K562 (cell line): ENCODE measurements at regions not wholly inside any gene's neighbourhood (a gene's known extent, or its start where the extent isn't known, plus 50 kb on each side); places are given as distances from the start of the nearest gene placed in this dataset.

Experiments used
- ATAC-seq: fragments of 200-7000 bp; cut with Tn5 transposase; 3 replicates; pipeline ENCODE4 v1.9.1; 2020; ENCODE audit warnings: moderate library complexity
- BruUV-seq: library from RNA; stranded (reverse); fragments of 400-500 nt; replicated peaks from 2 replicates; lab custom pipeline; 2021; lab: Mats Ljungman, UMichigan
- CTCF ChIA-PET: fragments of 300-600 bp; formaldehyde crosslinking; extraction: SDS; loops from one replicate; lab custom pipeline; 2021; ENCODE audit warnings: low intra/inter-chr PET ratio; lab: Yijun Ruan, JAX
- POLR2A ChIA-PET: fragments of 300-600, 350-650 bp; sonication (Branson Sonifier 250); formaldehyde crosslinking; extraction: SDS; loops from one replicate; lab custom pipeline; 2021; ENCODE audit warnings: antibody characterized with exemption, inconsistent platforms; lab: Yijun Ruan, JAX
- DNase-seq, 4 experiments: peaks; one replicate each; pipeline versions ENCODE4 v3.0.0 to v3.0.0-alpha.2; 2011 to 2018; ENCODE audit warnings: low spot score in 3 of 4, mixed read lengths in 3 of 4; ENCODE audit errors: extremely low read depth in 1 of 4
- FAIRE-seq: peaks from 2 replicates; lab custom pipeline; 2011; peaks lifted over from hg19 to GRCh38; lab: Jason Lieb, UNC
- H2AFZ ChIP-seq: 2 replicates; pipeline ENCODE4 v1.6.0; 2011; ENCODE audit warnings: low read depth, low read length, control low read depth, inconsistent platforms
- H3K27ac ChIP-seq: fragments of 200-600 bp; 3 replicates; pipeline ENCODE4 v1.8.0; 2011; ENCODE audit warnings: low read depth, mild to moderate bottlenecking, control low read depth, inconsistent platforms, low read length, moderate library complexity, mixed read lengths; ENCODE audit errors: extremely low read depth
- H3K27me3 ChIP-seq, 2 experiments: fragments of 300-600 bp in 1 of 2; 2 replicates in 1 of 2; 3 replicates in 1 of 2; pipeline versions ENCODE4 v1.6.0 to v1.8.0; 2011; ENCODE audit warnings: inconsistent platforms in 2 of 2, low read length in 2 of 2, mild to moderate bottlenecking in 1 of 2, mixed read lengths in 1 of 2, moderate library complexity in 1 of 2; ENCODE audit not compliant: control insufficient read depth in 2 of 2, insufficient read depth in 2 of 2
- H3K36me3 ChIP-seq: fragments of 300-600 bp; 3 replicates; pipeline ENCODE4 v1.8.0; 2011; ENCODE audit warnings: mild to moderate bottlenecking, low read length, inconsistent platforms; ENCODE audit not compliant: control insufficient read depth, insufficient read depth
- H3K4me1 ChIP-seq, 2 experiments: fragments of 200-600 bp in 1 of 2; replicated peaks in 1 of 2; 2 replicates in 1 of 2; 3 replicates in 1 of 2; pipeline versions ENCODE4 v1.5.1 to v1.8.0; 2011; ENCODE audit warnings: inconsistent platforms in 2 of 2, low read length in 2 of 2, mild to moderate bottlenecking in 1 of 2, mixed read lengths in 1 of 2, moderate library complexity in 1 of 2; ENCODE audit not compliant: control insufficient read depth in 2 of 2, insufficient read depth in 2 of 2
- H3K4me2 ChIP-seq: 2 replicates; pipeline ENCODE4 v1.6.1; 2011; ENCODE audit warnings: low read length, control low read depth, inconsistent platforms, mixed read lengths; ENCODE audit not compliant: insufficient read depth
- H3K4me3 ChIP-seq: fragments of 200-600 bp; sonication (generic), shearing (Covaris generic); 2 replicates; pipeline ENCODE4 v1.5.1; 2016; ENCODE audit warnings: control low read depth, inconsistent platforms
- H3K79me2 ChIP-seq: fragments of 200-600 bp; 3 replicates; pipeline ENCODE4 v1.8.0; 2011; ENCODE audit warnings: low read length, inconsistent platforms; ENCODE audit not compliant: control insufficient read depth, insufficient read depth
- H3K9ac ChIP-seq, 2 experiments: 2 replicates each; pipeline versions ENCODE4 v1.6.0 to v1.6.1; 2011; ENCODE audit warnings: low read depth in 2 of 2, low read length in 2 of 2, control low read depth in 1 of 2, inconsistent platforms in 1 of 2, mild to moderate bottlenecking in 1 of 2, mixed read lengths in 1 of 2; ENCODE audit not compliant: insufficient read depth in 1 of 2
- H3K9me1 ChIP-seq: one replicate; pipeline ENCODE4 v1.6.0; 2011; ENCODE audit warnings: inconsistent platforms, mild to moderate bottlenecking, low read length, moderate library complexity; ENCODE audit not compliant: control insufficient read depth, insufficient read depth
- H3K9me3 ChIP-seq: replicated peaks from 2 replicates; pipeline ENCODE4 v1.5.1; 2011; ENCODE audit warnings: low read depth, low read length, inconsistent platforms; ENCODE audit not compliant: control insufficient read depth, insufficient read depth
- H4K20me1 ChIP-seq: replicated peaks from 2 replicates; pipeline ENCODE4 v1.6.1; 2011; ENCODE audit warnings: low read length, inconsistent platforms, mixed read lengths; ENCODE audit not compliant: control insufficient read depth, insufficient read depth
- ATF7 ChIP-seq: fragments of 450-650 bp; IDR thresholded peaks from 2 replicates; pipeline ENCODE4 v1.7.1; 2014; ENCODE audit warnings: mild to moderate bottlenecking, moderate library complexity
- HMG20A ChIP-seq: fragments of 450-650 bp; formaldehyde crosslinking; conservative IDR thresholded peaks from 2 replicates; pipeline ENCODE4 v1.4.0; 2020; ENCODE audit warnings: mild to moderate bottlenecking, mixed read lengths
- MTA1 ChIP-seq: fragments of 450-650 bp; IDR thresholded peaks from 2 replicates; pipeline ENCODE4 v1.6.1; 2017; ENCODE audit warnings: borderline replicate concordance
- MTA2 ChIP-seq: fragments of 450-650 bp; IDR thresholded peaks from 2 replicates; pipeline ENCODE4 v1.6.1; 2016; ENCODE audit warnings: low read depth
- NR1H2 ChIP-seq: sonication (generic); formaldehyde crosslinking; IDR thresholded peaks from 2 replicates; pipeline ENCODE4 v1.4.0; 2020; ENCODE audit warnings: mild to moderate bottlenecking, missing genetic modification reagents
- OTX1 ChIP-seq: fragments of 450-650 bp; formaldehyde crosslinking; IDR thresholded peaks from 2 replicates; pipeline ENCODE4 v1.4.0; 2022; ENCODE audit warnings: mild to moderate bottlenecking
- SRSF7 ChIP-seq: fragments of 200-400 bp; formaldehyde crosslinking; optimal IDR thresholded peaks from 2 replicates; pipeline ENCODE3; 2017; ENCODE audit warnings: mild to moderate bottlenecking, low read depth, low read length
- TFAP4 ChIP-seq: sonication (generic); formaldehyde crosslinking; IDR thresholded peaks from 2 replicates; pipeline ENCODE4 v1.8.0; 2022; ENCODE audit warnings: missing genetic modification reagents, mild to moderate bottlenecking, moderate library complexity, borderline replicate concordance
- TRIM25 ChIP-seq: fragments of 450-650 bp; IDR thresholded peaks from 2 replicates; pipeline ENCODE4 v1.7.0; 2016; ENCODE audit warnings: borderline replicate concordance
- ZBTB1 ChIP-seq: sonication (generic); formaldehyde crosslinking; IDR thresholded peaks from 2 replicates; pipeline ENCODE4 v1.8.1; 2023; ENCODE audit warnings: missing genetic modification reagents, low read depth, mild to moderate bottlenecking, borderline replicate concordance
- ZNF140 ChIP-seq: fragments of 250-450 bp; sonication (Bioruptor Pico); IDR thresholded peaks from 2 replicates; pipeline ENCODE4 v1.8.0; 2021; ENCODE audit warnings: moderate library complexity, mild to moderate bottlenecking, inconsistent platforms
- ZNF23 ChIP-seq: fragments of 250-450 bp; sonication (Bioruptor Pico); IDR thresholded peaks from 2 replicates; pipeline ENCODE4 v1.4.0; 2020; ENCODE audit warnings: mild to moderate bottlenecking
- ZNF696 ChIP-seq: fragments of 250-450 bp; sonication (Bioruptor Pico); conservative IDR thresholded peaks from 2 replicates; pipeline ENCODE4 v1.4.0; 2020; ENCODE audit warnings: mild to moderate bottlenecking, moderate library complexity
- WGBS: fragments of 100-300 bp; shearing (Covaris generic); methylation state at CpG from one replicate; pipeline ENCODE4 v1.1.6; 2016; ENCODE audit warnings: low coverage, mixed read lengths; ENCODE audit not compliant: insufficient coverage; ENCODE audit errors: missing lambda C conversion rate; 5-methylcytosine and 5-hydroxymethylcytosine counted together
- in situ Hi-C: fragments of 300-500 bp; cut with MboI; formaldehyde crosslinking; loops from 4 replicates; pipeline ENCODE4 v1.15.0; 2018; ENCODE audit warnings: inconsistent platforms, mixed read lengths
- intact Hi-C: fragments of 100-400 bp; cut with micrococcal nuclease; formaldehyde crosslinking; loops from 2 replicates; pipeline ENCODE4 v1.14.2; 2022
- TF ChIP-seq, protein P1 (sequence below): fragments of 250-450 bp; sonication (Bioruptor Pico); IDR thresholded peaks from 2 replicates; pipeline ENCODE4 v1.5.0; 2021
- TF ChIP-seq, protein P2 (sequence below): sonication (generic); formaldehyde crosslinking; IDR thresholded peaks from 2 replicates; pipeline ENCODE4 v1.8.1; 2023; ENCODE audit warnings: missing genetic modification reagents, mild to moderate bottlenecking, borderline replicate concordance

DNA sequence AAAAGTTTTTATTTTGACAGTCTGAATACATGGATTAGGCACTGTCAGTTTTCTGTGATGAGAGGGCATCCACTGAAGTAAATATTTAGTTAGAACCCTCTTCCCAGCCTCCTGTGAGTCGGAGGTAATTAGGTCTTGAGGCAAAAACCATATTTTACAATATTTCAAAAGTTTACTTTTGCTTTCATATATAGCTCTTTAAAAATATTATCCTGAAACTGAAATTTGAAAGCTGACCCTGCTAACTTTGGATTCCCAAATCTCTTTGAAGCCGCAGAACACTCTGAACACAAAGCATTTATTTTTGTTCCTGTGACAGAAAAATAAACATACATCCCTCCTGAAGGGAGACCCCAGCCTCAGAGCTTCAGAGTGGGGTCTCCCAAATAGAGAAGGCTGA, 317.4 kb downstream of the KIF20B start:
- no peak for FAIRE-seq
- H3K4me3 ChIP-seq, result no peak overlapping the region
- no peak overlapping the region for H3K27ac ChIP-seq
- TF ChIP-seq ZNF696 (CRISPR knock-in tag) (no peak), ATF7 (no peak), HMG20A (CRISPR knock-in tag) (no peak), ZNF23 (CRISPR knock-in tag) (no peak), ZBTB1 (no peak), MTA2 (no peak), SRSF7 (no peak), TRIM25 (no peak), ZNF140 (CRISPR knock-in tag) (no peak), TFAP4 (CRISPR knock-in tag) (no peak), OTX1 (CRISPR knock-in tag) (no peak), MTA1 (no peak), NR1H2 (CRISPR knock-in tag) (no peak)
- TF ChIP-seq, protein P1, sequence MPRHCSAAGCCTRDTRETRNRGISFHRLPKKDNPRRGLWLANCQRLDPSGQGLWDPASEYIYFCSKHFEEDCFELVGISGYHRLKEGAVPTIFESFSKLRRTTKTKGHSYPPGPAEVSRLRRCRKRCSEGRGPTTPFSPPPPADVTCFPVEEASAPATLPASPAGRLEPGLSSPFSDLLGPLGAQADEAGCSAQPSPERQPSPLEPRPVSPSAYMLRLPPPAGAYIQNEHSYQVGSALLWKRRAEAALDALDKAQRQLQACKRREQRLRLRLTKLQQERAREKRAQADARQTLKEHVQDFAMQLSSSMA (CRISPR knock-in tag), result no peak
- TF ChIP-seq, protein P2, sequence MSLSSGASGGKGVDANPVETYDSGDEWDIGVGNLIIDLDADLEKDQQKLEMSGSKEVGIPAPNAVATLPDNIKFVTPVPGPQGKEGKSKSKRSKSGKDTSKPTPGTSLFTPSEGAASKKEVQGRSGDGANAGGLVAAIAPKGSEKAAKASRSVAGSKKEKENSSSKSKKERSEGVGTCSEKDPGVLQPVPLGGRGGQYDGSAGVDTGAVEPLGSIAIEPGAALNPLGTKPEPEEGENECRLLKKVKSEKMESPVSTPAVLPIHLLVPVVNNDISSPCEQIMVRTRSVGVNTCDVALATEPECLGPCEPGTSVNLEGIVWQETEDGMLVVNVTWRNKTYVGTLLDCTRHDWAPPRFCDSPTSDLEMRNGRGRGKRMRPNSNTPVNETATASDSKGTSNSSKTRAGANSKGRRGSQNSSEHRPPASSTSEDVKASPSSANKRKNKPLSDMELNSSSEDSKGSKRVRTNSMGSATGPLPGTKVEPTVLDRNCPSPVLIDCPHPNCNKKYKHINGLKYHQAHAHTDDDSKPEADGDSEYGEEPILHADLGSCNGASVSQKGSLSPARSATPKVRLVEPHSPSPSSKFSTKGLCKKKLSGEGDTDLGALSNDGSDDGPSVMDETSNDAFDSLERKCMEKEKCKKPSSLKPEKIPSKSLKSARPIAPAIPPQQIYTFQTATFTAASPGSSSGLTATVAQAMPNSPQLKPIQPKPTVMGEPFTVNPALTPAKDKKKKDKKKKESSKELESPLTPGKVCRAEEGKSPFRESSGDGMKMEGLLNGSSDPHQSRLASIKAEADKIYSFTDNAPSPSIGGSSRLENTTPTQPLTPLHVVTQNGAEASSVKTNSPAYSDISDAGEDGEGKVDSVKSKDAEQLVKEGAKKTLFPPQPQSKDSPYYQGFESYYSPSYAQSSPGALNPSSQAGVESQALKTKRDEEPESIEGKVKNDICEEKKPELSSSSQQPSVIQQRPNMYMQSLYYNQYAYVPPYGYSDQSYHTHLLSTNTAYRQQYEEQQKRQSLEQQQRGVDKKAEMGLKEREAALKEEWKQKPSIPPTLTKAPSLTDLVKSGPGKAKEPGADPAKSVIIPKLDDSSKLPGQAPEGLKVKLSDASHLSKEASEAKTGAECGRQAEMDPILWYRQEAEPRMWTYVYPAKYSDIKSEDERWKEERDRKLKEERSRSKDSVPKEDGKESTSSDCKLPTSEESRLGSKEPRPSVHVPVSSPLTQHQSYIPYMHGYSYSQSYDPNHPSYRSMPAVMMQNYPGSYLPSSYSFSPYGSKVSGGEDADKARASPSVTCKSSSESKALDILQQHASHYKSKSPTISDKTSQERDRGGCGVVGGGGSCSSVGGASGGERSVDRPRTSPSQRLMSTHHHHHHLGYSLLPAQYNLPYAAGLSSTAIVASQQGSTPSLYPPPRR (CRISPR knock-in tag), result no peak
- WGBS, result 0% methylated on average over 2 of the region's 2 CpGs
- CTCF ChIA-PET, result no interaction called here
- H2AFZ ChIP-seq, result no peak overlapping the region
- H3K79me2 ChIP-seq, result no peaks in the 10 kb centered on the region
- no TSS peak for BruUV-seq
- H3K4me1 ChIP-seq, result no peaks in the 10 kb centered on the region
- no peaks in the 10 kb centered on the region for H3K36me3 ChIP-seq
- ATAC-seq, result no peak
- no peaks in the 10 kb centered on the region for H3K27me3 ChIP-seq
- H3K9me1 ChIP-seq, result no peaks in the 10 kb centered on the region
- H3K9me3 ChIP-seq, result no peaks in the 10 kb centered on the region
- no peaks in the 10 kb centered on the region for H4K20me1 ChIP-seq
- no peak overlapping the region for H3K4me2 ChIP-seq
- in situ Hi-C loops (no loop called here), intact Hi-C loops (no loop called here)
- no peak for DNase-seq
- POLR2A ChIA-PET, result no interaction called here
- no peak overlapping the region for H3K9ac ChIP-seq
